A673 (cell line): ENCODE measurements at regions not wholly inside any gene's neighbourhood (a gene's known extent, or its start where the extent isn't known, plus 50 kb on each side); places are given as distances from the start of the nearest gene placed in this dataset.

Experiments
- BruUV-seq: library from RNA; stranded (reverse); fragments of 400-500 nt; replicated peaks from 2 replicates; lab custom pipeline; 2021; lab: Mats Ljungman, UMichigan
- CTCF ChIA-PET: fragments of 300-600 bp; sonication (Branson Sonifier 250); formaldehyde crosslinking; loops from one replicate; lab custom pipeline; 2022; ENCODE audit warnings: antibody characterized with exemption; lab: Charles Lee
- POLR2A ChIA-PET: fragments of 300-600 bp; sonication (Branson Sonifier 250); formaldehyde crosslinking; loops from one replicate; lab custom pipeline; 2022; ENCODE audit warnings: antibody characterized with exemption; ENCODE audit not compliant: low non-redundant PET; lab: Charles Lee
- DNase-seq: peaks from one replicate; pipeline ENCODE4 v3.0.0-alpha.2; 2015; ENCODE audit warnings: low spot score
- H3K27ac ChIP-seq: fragments of 200-600 bp; sonication (generic); 2 replicates; pipeline ENCODE4 v1.5.1; 2016; ENCODE audit warnings: mixed run types, low read depth, mild to moderate bottlenecking, mixed read lengths, antibody characterized with exemption, low read length; ENCODE audit not compliant: poor library complexity, severe bottlenecking
- H3K27me3 ChIP-seq: fragments of 200-600 bp; sonication (generic); replicated peaks from 2 replicates; pipeline ENCODE4 v1.6.1; 2017; ENCODE audit warnings: mixed run types, low read depth, mild to moderate bottlenecking, mixed read lengths, antibody characterized with exemption, low read length; ENCODE audit not compliant: insufficient read depth, poor library complexity
- H3K36me3 ChIP-seq: fragments of 200-600 bp; sonication (generic); 2 replicates; pipeline ENCODE4 v1.6.1; 2016; ENCODE audit warnings: mixed run types, mild to moderate bottlenecking, mixed read lengths, antibody characterized with exemption, low read length; ENCODE audit not compliant: insufficient read depth, poor library complexity, severe bottlenecking
- H3K4me1 ChIP-seq: fragments of 200-600 bp; sonication (generic); 2 replicates; pipeline ENCODE4 v1.6.1; 2017; ENCODE audit warnings: mixed run types, mild to moderate bottlenecking, mixed read lengths, antibody characterized with exemption, low read length; ENCODE audit not compliant: insufficient read depth, poor library complexity, severe bottlenecking
- H3K4me3 ChIP-seq: fragments of 200-600 bp; sonication (generic); 2 replicates; pipeline ENCODE4 v1.5.1; 2016; ENCODE audit warnings: low read depth, mixed run types, mild to moderate bottlenecking, mixed read lengths, low read length; ENCODE audit not compliant: poor library complexity, severe bottlenecking
- H3K9me3 ChIP-seq: fragments of 200-600 bp; sonication (generic); 2 replicates; pipeline ENCODE4 v1.6.1; 2016; ENCODE audit warnings: mixed run types, low read depth, mild to moderate bottlenecking, mixed read lengths, antibody characterized with exemption, low read length; ENCODE audit not compliant: poor library complexity, severe bottlenecking
- EZH2 ChIP-seq: fragments of 200-600 bp; sonication (generic); IDR thresholded peaks from 2 replicates; pipeline ENCODE4 v1.6.1; 2017; ENCODE audit warnings: borderline replicate concordance, low read depth, mild to moderate bottlenecking, mixed read lengths, antibody characterized with exemption, low read length; ENCODE audit not compliant: poor library complexity, severe bottlenecking
- intact Hi-C: fragments of 100-400 bp; cut with micrococcal nuclease; formaldehyde crosslinking; loops from one replicate; pipeline ENCODE4 v1.10.0; 2022; ENCODE audit not compliant: unreplicated experiment
- TF ChIP-seq, protein P1 (sequence below): fragments of 300-800, 200-600 bp; sonication (generic); conservative IDR thresholded peaks from 2 replicates; pipeline ENCODE4 v1.5.1; 2017; ENCODE audit warnings: low read depth, mild to moderate bottlenecking, antibody characterized with exemption, low read length, moderate library complexity, mixed read lengths

GRCh38 chr13:73519396-73520116 is 460.8 kb downstream of the KLF5 start:
- DNase-seq = no peak
- no peak for TF ChIP-seq EZH2
- TF ChIP-seq, protein P1, sequence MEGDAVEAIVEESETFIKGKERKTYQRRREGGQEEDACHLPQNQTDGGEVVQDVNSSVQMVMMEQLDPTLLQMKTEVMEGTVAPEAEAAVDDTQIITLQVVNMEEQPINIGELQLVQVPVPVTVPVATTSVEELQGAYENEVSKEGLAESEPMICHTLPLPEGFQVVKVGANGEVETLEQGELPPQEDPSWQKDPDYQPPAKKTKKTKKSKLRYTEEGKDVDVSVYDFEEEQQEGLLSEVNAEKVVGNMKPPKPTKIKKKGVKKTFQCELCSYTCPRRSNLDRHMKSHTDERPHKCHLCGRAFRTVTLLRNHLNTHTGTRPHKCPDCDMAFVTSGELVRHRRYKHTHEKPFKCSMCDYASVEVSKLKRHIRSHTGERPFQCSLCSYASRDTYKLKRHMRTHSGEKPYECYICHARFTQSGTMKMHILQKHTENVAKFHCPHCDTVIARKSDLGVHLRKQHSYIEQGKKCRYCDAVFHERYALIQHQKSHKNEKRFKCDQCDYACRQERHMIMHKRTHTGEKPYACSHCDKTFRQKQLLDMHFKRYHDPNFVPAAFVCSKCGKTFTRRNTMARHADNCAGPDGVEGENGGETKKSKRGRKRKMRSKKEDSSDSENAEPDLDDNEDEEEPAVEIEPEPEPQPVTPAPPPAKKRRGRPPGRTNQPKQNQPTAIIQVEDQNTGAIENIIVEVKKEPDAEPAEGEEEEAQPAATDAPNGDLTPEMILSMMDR = no peak
- Histone ChIP-seq H3K4me1 (no peaks in the 10 kb centered on the region), H3K27ac (no peak overlapping the region), H3K36me3 (no peaks in the 10 kb centered on the region), H3K27me3 (no peaks in the 10 kb centered on the region), H3K9me3 (no peaks in the 10 kb centered on the region), H3K4me3 (no peak overlapping the region)
- ChIA-PET CTCF (no interaction called here), POLR2A (no interaction called here)
- no TSS peak for BruUV-seq
- intact Hi-C loops = no loop called here

DNA sequence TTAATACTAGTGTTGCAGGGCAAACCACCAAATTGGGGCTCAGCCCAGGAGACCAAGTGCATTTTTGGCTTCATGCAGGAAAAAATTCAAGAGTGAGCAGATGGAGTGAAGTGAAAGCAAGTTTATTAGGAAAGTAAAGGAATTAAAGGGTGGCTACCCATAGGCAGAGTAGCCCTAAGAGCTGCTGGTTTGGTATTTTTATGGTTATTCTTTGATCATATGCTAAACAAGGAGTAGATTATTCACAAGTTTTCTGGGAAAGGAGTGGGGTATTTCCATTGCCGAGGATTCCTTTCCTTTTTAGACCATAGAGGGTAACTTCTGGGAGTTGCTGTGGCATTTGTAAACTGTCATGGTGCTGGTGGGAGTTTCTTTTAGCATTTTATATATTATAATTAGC is 459.0 kb downstream of the KLF5 start:
- Histone ChIP-seq H3K27ac (no peak overlapping the region), H3K4me3 (no peak overlapping the region), H3K4me1 (no peaks in the 10 kb centered on the region), H3K9me3 (no peaks in the 10 kb centered on the region), H3K27me3 (no peaks in the 10 kb centered on the region), H3K36me3 (no peaks in the 10 kb centered on the region)
- no peak for TF ChIP-seq EZH2
- TF ChIP-seq, protein P1 = no peak
- DNase-seq = no peak
- ChIA-PET CTCF (no interaction called here), POLR2A (no interaction called here)
- no TSS peak for BruUV-seq
- intact Hi-C loops = no loop called here

- BruUV-seq = no TSS peak
- TF ChIP-seq, protein P1 = no peak
- no peak for TF ChIP-seq EZH2
- no peak for DNase-seq
- no peaks in the 10 kb centered on the region for H3K36me3 ChIP-seq
- no peak overlapping the region for H3K27ac ChIP-seq
- ChIA-PET POLR2A (no interaction called here), CTCF (no interaction called here)
- H3K4me3 ChIP-seq = no peak overlapping the region
- no peaks in the 10 kb centered on the region for H3K4me1 ChIP-seq
- intact Hi-C loops = no loop called here
- no peaks in the 10 kb centered on the region for H3K27me3 ChIP-seq
- no peaks in the 10 kb centered on the region for H3K9me3 ChIP-seq
These were observed 457.9 kb downstream of the KLF5 start for GRCh38 chr13:73516731-73517130.
